HUES6 (cell line): ENCODE measurements at regions not wholly inside any gene's neighbourhood (a gene's known extent, or its start where the extent isn't known, plus 50 kb on each side); places are given as distances from the start of the nearest gene placed in this dataset.
A peak's percentile ranks its signal among the peaks of the same experiment; 100 is the strongest.
"Not testable (repeated sequence)": the region's sequence is repeated elsewhere in the genome, so short reads cannot be mapped to it uniquely, and the experiment has no call there.

ENCODE experiments used
- H3K27ac ChIP-seq: 2 replicates; pipeline ENCODE4 v1.7.0; 2013; ENCODE audit warnings: low read depth, mild to moderate bottlenecking, low read length, inconsistent platforms
- H3K27me3 ChIP-seq: 2 replicates; pipeline ENCODE4 v1.6.1; 2013; ENCODE audit warnings: low read length; ENCODE audit not compliant: control insufficient read depth, insufficient read depth
- H3K36me3 ChIP-seq: 2 replicates; pipeline ENCODE4 v1.6.1; 2013; ENCODE audit warnings: low read length; ENCODE audit not compliant: control insufficient read depth, insufficient read depth
- H3K4me1 ChIP-seq: 2 replicates; pipeline ENCODE4 v1.6.1; 2013; ENCODE audit warnings: low read length; ENCODE audit not compliant: control insufficient read depth, insufficient read depth
- H3K4me3 ChIP-seq: 2 replicates; pipeline ENCODE4 v1.5.1; 2013; ENCODE audit warnings: low read depth, low read length
- H3K9ac ChIP-seq: one replicate; pipeline ENCODE4 v1.6.1; 2013; ENCODE audit warnings: mild to moderate bottlenecking, low read length
- H3K9me3 ChIP-seq: 2 replicates; pipeline ENCODE4 v1.6.1; 2013; ENCODE audit warnings: low read depth, low read length; ENCODE audit not compliant: control insufficient read depth, insufficient read depth

DNA sequence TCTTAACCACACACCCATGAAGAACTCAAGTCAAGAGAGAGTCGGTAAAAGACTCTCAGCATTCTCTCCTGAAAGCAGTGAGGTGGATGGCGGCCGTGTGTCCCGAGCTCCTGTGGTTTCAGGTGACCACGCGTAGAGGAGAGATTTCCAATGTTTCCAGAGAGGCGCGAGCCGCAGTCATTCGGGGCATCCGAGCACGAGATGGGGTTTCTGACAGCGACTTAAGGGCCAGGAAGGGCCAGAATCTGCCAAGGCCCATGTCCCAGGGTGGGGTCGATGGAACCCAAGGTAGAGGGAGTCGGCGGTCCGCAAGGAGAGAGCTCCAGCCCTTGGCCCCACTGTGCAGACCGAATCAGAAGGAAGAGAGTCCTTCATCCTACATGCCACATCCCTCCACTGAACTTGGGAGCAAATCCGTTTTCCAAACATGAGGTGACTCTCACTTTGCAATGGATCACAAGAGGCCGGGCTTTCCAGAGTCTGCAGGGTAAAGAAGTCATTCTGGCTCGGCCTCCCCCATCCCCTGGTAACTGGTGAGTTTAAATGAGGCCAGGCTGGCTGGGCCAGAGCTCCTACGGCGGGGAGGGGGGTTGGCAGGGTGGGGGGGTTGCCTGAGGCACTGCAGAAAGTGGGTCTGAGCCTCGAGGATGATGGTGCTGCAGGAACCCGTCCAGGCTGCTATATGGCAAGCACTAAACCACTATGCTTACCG lies 1511.8 kb upstream of the DEFB115 start:
- H3K36me3 ChIP-seq, H3K4me3 ChIP-seq, H3K4me1 ChIP-seq, H3K27ac ChIP-seq, H3K9ac ChIP-seq, H3K27me3 ChIP-seq: not testable (repeated sequence)
- H3K9me3 ChIP-seq: peaks cover 63% of the 10 kb centered on the region

DNA sequence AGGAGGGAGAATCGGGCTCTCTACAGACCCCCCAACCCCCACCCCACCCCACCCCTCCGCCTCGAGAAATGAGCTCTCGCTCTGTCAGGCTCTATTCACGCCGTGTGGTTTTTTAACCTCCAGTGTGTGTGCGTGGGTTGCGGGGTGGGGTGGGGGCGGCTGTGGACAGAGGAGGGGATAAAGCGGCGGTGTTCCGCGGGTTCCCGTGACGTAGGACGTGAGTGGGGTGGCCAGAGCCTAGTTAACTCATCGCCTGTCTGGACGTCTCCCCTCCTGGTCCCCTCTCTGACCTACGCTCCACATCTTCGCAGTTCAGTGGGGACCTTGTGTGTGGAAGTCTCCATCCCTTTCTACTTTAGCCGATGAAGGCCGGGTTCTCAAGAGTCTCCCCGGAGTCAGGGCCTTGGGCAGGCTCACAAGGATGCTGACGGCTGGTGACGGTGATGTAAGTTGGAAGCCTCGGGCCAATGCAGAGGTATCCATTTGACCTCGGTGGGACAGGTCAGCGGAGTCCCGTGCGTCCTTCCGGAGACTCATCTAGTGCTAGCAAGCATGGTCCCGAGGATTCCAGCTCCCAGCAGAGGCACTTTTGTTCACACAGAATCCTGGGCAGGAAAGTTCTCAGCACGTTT lies 1507.1 kb upstream of the DEFB115 start:
- Histone ChIP-seq H3K4me1 (no peaks in the 10 kb centered on the region), H3K9ac (no peak overlapping the region), H3K36me3 (no peaks in the 10 kb centered on the region), H3K27me3 (no peaks in the 10 kb centered on the region), H3K4me3 (no peak overlapping the region), H3K27ac (no peak overlapping the region), H3K9me3 (peaks cover 58% of the 10 kb centered on the region)

DNA sequence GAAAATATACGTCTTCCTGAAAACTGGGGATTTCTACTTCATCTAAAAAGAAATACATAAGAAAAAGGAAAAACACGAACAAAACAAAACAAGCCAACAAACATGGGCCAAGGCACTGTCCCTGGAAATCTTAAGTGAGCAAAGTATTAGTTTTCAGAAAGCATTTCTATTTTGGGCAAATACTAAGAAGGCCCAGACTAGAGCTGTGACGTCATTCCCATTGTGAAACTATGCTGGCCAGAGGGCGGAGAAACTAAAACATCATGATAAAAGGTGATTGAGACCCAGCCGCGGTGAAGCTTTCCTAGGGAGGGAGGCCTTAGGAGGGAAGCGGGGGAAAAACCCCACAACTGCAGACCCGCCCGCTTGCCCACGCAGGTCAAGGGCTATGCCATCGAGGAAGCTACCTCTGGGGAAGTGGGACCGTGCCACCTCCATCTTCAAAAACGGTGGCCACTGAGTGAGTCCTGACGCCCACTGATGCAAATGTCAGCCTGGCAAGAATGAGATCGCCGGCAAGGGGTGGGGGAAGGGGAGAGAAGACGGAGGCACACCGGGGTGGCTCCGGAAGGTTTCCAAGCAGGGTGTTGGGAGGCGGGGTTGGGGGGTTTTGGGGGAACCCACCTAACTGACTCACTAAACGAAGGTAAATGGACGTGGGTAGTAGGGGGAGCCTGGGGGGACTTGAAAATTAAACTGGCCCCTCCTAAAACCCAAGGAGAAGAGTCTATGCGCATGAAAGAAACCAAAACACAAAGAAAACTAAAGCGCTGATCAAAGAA lies 1504.6 kb upstream of the DEFB115 start:
- H3K4me3 ChIP-seq: peak overlapping the region; percentile 39; the same call in 1 of the 2 replicates
- H3K9me3 ChIP-seq: peaks cover 54% of the 10 kb centered on the region
- H3K27ac ChIP-seq: peak overlapping the region; percentile 47; the same call in 1 of the 2 replicates
- H3K27me3 ChIP-seq, H3K4me1 ChIP-seq, H3K36me3 ChIP-seq: not testable (repeated sequence)
- H3K9ac ChIP-seq: peak overlapping the region; percentile 56

DNA sequence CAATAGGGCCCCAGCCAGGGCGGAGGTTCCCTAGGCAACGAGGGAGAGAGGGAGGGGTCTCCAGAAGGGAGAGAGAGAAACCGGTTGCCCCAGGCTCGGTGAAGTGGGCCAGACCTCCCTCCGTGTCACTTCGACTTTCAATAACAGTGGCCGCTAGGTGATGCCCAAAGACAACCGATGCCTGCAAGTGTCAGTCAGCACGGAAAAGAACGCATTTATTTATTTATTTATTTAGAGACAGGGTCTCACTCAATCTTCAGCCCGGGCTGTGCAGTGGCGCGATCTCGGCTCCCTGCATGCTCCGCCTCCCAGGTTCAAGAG lies 1504.1 kb upstream of the DEFB115 start:
- peaks cover 54% of the 10 kb centered on the region for H3K9me3 ChIP-seq

DNA sequence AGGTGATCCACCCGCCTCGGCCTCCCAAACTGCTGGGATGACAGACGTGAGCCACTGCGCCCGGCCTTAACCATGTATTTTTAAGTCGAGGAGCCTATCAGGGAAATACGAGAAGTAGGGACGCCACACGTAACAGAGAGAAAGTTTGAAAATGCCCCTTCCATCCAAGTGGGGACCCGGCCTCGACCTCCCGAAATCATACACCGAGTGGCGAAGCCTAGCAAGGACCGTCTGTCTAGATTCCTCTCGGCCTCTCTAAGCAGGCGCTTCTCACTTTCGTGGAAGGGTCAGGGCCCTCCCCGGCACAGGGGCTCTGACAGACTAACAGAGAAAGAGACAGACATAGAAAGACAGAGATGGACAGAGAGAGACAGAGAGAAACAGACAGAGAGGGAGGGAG lies 1503.6 kb upstream of the DEFB115 start:
- H3K4me3 ChIP-seq, H3K36me3 ChIP-seq, H3K4me1 ChIP-seq, H3K27ac ChIP-seq, H3K9ac ChIP-seq, H3K27me3 ChIP-seq: not testable (repeated sequence)
- peaks cover 54% of the 10 kb centered on the region for H3K9me3 ChIP-seq

More for the DNA sequence above, 1504.1 kb upstream of the DEFB115 start:
- peak overlapping the region; percentile 56 for H3K9ac ChIP-seq
- peak overlapping the region; percentile 47; the same call in 1 of the 2 replicates for H3K27ac ChIP-seq
- H3K4me1 ChIP-seq, H3K27me3 ChIP-seq, H3K36me3 ChIP-seq: not testable (repeated sequence)
- peak overlapping the region; percentile 39; the same call in 1 of the 2 replicates for H3K4me3 ChIP-seq

DNA sequence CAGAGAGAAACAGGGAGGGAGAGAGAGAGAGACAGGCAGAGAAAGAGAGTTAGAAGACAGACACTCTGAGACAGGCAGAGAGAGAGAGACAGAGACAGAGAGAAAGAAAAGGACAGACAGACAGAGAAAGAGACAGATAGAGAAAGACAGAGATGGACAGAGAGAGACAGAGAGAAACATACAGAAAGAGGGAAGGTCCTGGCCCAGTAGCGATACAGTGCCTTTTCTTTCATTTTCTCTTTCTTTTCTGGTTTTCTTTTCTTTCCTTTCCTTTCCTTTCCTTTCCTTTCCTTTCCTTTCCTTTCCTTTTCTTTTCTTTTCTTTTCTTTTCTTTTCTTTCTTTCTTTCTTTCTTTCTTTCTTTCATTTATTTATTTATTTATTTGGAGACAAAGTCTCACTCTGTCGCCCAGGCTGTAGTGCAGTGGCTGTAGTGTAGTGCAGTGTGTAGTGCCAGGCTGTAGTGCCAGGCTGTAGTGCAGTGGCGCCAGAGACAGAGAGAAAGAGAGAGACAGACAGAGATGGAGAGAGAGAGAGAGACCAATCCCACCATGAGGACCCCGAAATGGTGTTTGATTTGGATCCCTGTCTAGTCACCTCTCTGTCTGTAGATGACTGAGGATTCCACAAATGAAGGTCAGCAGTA lies 1501.5 kb upstream of the DEFB115 start:
- H3K9ac ChIP-seq, H3K4me3 ChIP-seq, H3K4me1 ChIP-seq, H3K27me3 ChIP-seq, H3K36me3 ChIP-seq, H3K27ac ChIP-seq: not testable (repeated sequence)
- peaks cover 43% of the 10 kb centered on the region for H3K9me3 ChIP-seq

DNA sequence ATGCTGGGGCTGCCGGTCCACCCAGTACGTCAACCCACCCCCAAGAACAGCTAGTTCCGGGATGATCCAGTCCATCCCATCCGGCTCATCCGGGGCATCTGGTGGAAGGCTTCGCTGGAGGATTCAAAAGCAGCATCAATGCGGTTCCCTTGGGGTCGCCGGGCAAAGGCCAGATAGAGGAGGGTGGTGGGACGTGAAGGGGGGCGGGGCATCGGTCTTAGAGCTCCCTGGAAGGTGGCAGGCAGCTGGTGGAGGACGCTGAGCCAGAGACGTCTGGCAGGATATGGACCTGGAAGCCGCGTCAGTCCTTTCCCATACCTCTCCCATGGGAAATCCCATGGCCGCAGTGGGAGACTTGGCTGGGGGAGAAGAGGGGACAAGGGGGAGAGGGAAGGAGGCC lies 1500.8 kb upstream of the DEFB115 start:
- Histone ChIP-seq H3K9ac (no peak overlapping the region), H3K4me1 (no peaks in the 10 kb centered on the region), H3K36me3 (no peaks in the 10 kb centered on the region), H3K27me3 (no peaks in the 10 kb centered on the region), H3K27ac (no peak overlapping the region), H3K9me3 (peaks cover 41% of the 10 kb centered on the region), H3K4me3 (no peak overlapping the region)

DNA sequence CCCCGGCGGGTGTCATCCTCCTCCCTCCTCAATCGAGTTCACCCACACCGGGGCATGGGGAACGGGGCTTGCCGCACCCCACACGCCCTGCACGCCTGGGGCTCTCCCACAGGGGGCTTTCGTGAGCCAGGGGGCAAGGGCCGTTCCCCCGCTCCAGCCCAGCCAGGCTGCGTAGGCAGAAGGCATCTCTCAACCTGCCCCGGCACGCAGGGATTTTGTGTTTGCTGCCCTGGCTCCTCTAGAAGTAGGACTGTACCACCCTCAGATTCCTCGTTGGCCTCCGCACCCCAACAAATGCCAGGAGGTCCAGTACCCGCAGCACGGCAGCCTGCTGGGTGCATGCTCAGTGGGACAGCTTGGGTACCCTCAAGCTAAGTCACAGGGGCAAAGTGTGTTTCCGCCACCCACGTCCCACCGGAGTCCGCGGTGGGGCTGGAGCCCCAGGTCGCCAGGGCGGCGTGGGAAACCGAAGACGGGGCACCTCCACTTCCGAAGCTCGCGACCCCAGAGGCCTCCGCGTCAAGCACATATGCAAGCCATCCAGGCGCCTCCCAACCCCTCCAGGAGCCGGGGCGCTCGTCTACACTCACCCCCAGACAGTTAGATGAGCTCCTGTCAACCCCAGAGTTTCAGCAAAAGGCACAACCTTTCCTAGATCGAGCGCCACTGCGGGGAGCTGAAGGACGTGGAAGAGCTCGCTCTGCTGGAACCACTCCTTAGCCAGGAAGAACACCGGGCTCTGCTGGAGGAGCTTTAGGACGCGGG lies 1495.7 kb upstream of the DEFB115 start:
- peaks cover 43% of the 10 kb centered on the region for H3K9me3 ChIP-seq
- H3K27ac ChIP-seq, H3K4me1 ChIP-seq, H3K27me3 ChIP-seq, H3K36me3 ChIP-seq, H3K4me3 ChIP-seq, H3K9ac ChIP-seq: not testable (repeated sequence)

DNA sequence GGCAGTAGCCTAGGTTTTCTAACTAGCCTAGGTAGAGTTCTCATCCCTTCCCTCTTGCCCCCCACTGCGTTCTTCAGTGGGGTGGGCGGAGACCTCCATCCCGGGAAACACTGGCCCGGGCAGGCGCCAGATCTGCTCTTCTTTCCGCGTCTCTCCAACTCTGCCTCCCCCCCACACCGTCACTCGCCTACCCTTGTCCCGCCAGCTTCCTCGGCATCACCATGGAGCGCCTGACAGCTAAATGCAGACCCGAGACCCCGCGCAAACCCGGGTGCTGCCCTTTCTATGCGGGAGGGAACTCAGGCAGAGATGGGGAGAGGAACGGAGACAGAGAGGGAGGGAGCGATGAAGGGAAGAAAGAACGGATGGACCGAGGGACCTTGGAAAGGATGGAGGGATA lies 1494.8 kb upstream of the DEFB115 start:
- Histone ChIP-seq H3K27me3 (no peaks in the 10 kb centered on the region), H3K36me3 (no peaks in the 10 kb centered on the region), H3K4me3 (no peak overlapping the region), H3K4me1 (no peaks in the 10 kb centered on the region), H3K9ac (no peak overlapping the region), H3K9me3 (peaks cover 43% of the 10 kb centered on the region), H3K27ac (no peak overlapping the region)

DNA sequence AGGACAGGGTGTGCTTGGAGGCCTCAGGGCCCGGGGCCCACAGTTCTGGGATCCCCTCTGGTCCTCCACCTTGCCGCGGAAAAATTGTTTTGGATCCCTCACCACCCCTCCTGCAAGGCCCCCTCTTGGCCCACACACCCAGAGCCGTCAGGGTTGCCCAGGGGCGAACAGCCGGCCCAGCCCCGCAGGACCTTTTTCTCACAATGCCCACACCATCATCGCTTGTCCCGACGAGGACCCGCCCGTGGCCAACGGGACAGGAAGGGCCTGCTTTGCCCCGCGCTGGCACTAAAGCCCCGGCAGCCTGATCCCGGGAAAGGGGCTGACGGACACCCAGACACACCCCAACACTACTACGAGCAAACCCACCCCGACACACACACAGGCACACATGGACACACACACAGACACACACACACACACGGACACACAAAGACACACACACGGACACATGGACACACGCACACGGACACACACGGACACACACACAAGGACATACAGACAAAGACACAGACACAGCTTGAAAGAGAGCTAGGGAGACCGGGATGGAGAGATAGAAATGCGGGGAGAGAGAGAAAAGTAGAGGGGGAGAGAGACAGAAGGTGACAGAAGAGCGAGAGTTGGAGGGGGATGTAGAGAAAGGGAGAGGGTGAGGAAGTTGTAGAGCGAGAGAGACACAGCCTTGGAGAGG lies 1493.5 kb upstream of the DEFB115 start:
- no peaks in the 10 kb centered on the region for H3K36me3 ChIP-seq
- H3K27me3 ChIP-seq: no peaks in the 10 kb centered on the region
- no peak overlapping the region for H3K27ac ChIP-seq
- H3K4me1 ChIP-seq: no peaks in the 10 kb centered on the region
- peaks cover 50% of the 10 kb centered on the region for H3K9me3 ChIP-seq
- H3K9ac ChIP-seq: no peak overlapping the region
- no peak overlapping the region for H3K4me3 ChIP-seq
